ENCODE measurements at regions not wholly inside any gene's neighbourhood (a gene's known extent, or its start where the extent isn't known, plus 50 kb on each side); places are given as distances from the start of the nearest gene placed in this dataset.

DNA sequence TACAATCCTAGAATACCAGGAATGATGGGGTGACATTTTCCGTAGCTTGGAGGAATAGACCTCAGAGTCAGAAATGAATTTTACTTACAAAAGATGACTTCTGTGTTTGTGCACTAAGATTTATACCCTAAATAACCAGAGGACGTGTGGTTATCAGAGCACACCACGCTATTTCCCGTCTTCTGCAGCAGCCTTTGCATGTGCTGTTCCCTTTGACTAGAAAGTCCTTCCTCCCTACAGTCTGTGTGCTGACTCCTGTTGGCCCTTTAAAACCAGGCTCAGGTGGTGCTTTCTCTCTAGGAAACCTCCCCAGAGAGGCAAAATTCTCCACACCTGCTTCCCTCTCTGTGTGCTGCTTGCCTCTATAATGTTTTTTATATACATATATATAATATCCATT, 73.3 kb upstream of the SMNDC1 start:
- Histone ChIP-seq H3K27me3 (ENCODE audit: insufficient read depth, low read depth, low read length) (no peaks in the 10 kb centered on the region), H3K9ac (ENCODE audit: low read length) (no peak overlapping the region), H2AFZ (ENCODE audit: low read depth, low read length) (no peak overlapping the region), H3F3A (ENCODE audit: insufficient read depth, low read length, poor library complexity, severe bottlenecking) (no peaks in the 10 kb centered on the region), H3K27ac (ENCODE audit: low read length) (no peak overlapping the region), H3K36me3 (ENCODE audit: insufficient read depth, low read length) (no peaks in the 10 kb centered on the region), H3K9me2 (ENCODE audit: insufficient read depth, low read length) (no peaks in the 10 kb centered on the region), H3K4me3 (ENCODE audit: low read length) (no peak overlapping the region), H3K9me3 (ENCODE audit: low read length) (no peaks in the 10 kb centered on the region), H4K20me1 (ENCODE audit: insufficient read depth) (no peaks in the 10 kb centered on the region), H3K4me2 (ENCODE audit: low read length) (no peak overlapping the region), H3K79me2 (replicated peaks; ENCODE audit: insufficient read depth, low read length) (no peaks in the 10 kb centered on the region)
- TF ChIP-seq RAD21 (conservative IDR thresholded peaks at IDR 0.05) = no peak

DNA sequence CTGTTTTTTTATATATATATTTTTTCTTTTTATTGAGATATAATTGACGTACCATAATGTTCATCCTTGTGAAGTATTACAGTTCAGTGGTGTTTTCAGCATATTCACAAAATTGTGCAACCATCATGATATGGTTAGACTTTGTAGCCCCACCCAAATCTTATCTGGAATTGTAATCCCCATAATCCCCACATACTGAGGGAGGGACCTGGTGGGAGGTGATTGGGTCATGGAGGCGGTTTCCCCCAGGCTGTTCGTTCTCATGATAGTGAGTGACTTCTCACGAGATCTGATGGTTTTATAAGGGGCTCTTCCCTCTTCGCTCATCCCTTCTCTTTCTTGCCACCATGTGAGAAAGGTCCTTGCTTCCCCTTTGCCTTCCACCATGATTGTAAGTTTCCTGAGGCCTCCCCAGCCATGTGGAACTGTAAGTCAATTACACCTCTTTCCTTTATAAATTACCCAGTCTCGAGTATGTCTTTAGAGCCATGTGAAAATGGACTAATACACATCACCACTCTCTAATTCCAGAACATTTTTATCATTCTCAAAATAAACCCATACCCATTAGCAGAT, 73.9 kb upstream of the SMNDC1 start:
- H3K9me2 ChIP-seq (ENCODE audit: insufficient read depth, low read length) = no peaks in the 10 kb centered on the region
- no peaks in the 10 kb centered on the region for H3K79me2 ChIP-seq (replicated peaks; ENCODE audit: insufficient read depth, low read length)
- H3K4me3 ChIP-seq (ENCODE audit: low read length) = no peak overlapping the region
- TF ChIP-seq CTCF (IDR thresholded peaks at IDR 0.05; ENCODE audit: poor library complexity, severe bottlenecking) = no peak
- TF ChIP-seq POLR2AphosphoS5 (IDR thresholded peaks at IDR 0.05) = no peak
- no peak for TF ChIP-seq TAF1 (IDR thresholded peaks at IDR 0.05; ENCODE audit: low read depth)
- no peak for TF ChIP-seq EP300 (conservative IDR thresholded peaks at IDR 0.05; ENCODE audit: poor library complexity, severe bottlenecking)
- TF ChIP-seq MXI1 (conservative IDR thresholded peaks at IDR 0.05; ENCODE audit: poor library complexity, severe bottlenecking) = no peak
- no peak for TF ChIP-seq EZH2 (IDR thresholded peaks at IDR 0.05; ENCODE audit: borderline replicate concordance, insufficient read depth, low read length, poor library complexity, severe bottlenecking)
- no peak for TF ChIP-seq SMC3 (conservative IDR thresholded peaks at IDR 0.05; ENCODE audit: poor library complexity)
- TF ChIP-seq RAD21 (conservative IDR thresholded peaks at IDR 0.05) = no peak
- TF ChIP-seq, protein P1, sequence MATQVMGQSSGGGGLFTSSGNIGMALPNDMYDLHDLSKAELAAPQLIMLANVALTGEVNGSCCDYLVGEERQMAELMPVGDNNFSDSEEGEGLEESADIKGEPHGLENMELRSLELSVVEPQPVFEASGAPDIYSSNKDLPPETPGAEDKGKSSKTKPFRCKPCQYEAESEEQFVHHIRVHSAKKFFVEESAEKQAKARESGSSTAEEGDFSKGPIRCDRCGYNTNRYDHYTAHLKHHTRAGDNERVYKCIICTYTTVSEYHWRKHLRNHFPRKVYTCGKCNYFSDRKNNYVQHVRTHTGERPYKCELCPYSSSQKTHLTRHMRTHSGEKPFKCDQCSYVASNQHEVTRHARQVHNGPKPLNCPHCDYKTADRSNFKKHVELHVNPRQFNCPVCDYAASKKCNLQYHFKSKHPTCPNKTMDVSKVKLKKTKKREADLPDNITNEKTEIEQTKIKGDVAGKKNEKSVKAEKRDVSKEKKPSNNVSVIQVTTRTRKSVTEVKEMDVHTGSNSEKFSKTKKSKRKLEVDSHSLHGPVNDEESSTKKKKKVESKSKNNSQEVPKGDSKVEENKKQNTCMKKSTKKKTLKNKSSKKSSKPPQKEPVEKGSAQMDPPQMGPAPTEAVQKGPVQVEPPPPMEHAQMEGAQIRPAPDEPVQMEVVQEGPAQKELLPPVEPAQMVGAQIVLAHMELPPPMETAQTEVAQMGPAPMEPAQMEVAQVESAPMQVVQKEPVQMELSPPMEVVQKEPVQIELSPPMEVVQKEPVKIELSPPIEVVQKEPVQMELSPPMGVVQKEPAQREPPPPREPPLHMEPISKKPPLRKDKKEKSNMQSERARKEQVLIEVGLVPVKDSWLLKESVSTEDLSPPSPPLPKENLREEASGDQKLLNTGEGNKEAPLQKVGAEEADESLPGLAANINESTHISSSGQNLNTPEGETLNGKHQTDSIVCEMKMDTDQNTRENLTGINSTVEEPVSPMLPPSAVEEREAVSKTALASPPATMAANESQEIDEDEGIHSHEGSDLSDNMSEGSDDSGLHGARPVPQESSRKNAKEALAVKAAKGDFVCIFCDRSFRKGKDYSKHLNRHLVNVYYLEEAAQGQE (IDR thresholded peaks at IDR 0.05; ENCODE audit: borderline replicate concordance) = no peak
- no peak overlapping the region for H3K4me2 ChIP-seq (ENCODE audit: low read length)
- no peaks in the 10 kb centered on the region for H3F3A ChIP-seq (ENCODE audit: insufficient read depth, low read length, poor library complexity, severe bottlenecking)
- no peak overlapping the region for H2AFZ ChIP-seq (ENCODE audit: low read depth, low read length)
- H3K36me3 ChIP-seq (ENCODE audit: insufficient read depth, low read length) = no peaks in the 10 kb centered on the region
- H3K27ac ChIP-seq (ENCODE audit: low read length) = no peak overlapping the region
- H3K27me3 ChIP-seq (ENCODE audit: insufficient read depth, low read depth, low read length) = no peaks in the 10 kb centered on the region
- no peaks in the 10 kb centered on the region for H3K9me3 ChIP-seq (ENCODE audit: low read length)
- H4K20me1 ChIP-seq (ENCODE audit: insufficient read depth) = no peaks in the 10 kb centered on the region
- H3K9ac ChIP-seq (ENCODE audit: low read length) = no peak overlapping the region

GRCh38 chr10:110379831-110380230, 75.1 kb upstream of the SMNDC1 start:
- no peak overlapping the region for H3K4me3 ChIP-seq (ENCODE audit: low read length)

More at GRCh38 chr10:110379831-110380230, 75.1 kb upstream of the SMNDC1 start:
- Histone ChIP-seq H3K36me3 (ENCODE audit: insufficient read depth, low read length) (no peaks in the 10 kb centered on the region), H3K9me3 (ENCODE audit: low read length) (no peaks in the 10 kb centered on the region), H4K20me1 (ENCODE audit: insufficient read depth) (no peaks in the 10 kb centered on the region), H3K4me2 (ENCODE audit: low read length) (no peak overlapping the region), H2AFZ (ENCODE audit: low read depth, low read length) (no peak overlapping the region), H3F3A (ENCODE audit: insufficient read depth, low read length, poor library complexity, severe bottlenecking) (no peaks in the 10 kb centered on the region), H3K27ac (ENCODE audit: low read length) (no peak overlapping the region), H3K9me2 (ENCODE audit: insufficient read depth, low read length) (no peaks in the 10 kb centered on the region), H3K27me3 (ENCODE audit: insufficient read depth, low read depth, low read length) (no peaks in the 10 kb centered on the region), H3K79me2 (replicated peaks; ENCODE audit: insufficient read depth, low read length) (no peaks in the 10 kb centered on the region), H3K9ac (ENCODE audit: low read length) (no peak overlapping the region)
- TF ChIP-seq, protein P1 (IDR thresholded peaks at IDR 0.05; ENCODE audit: borderline replicate concordance) = no peak
- TF ChIP-seq EZH2 (IDR thresholded peaks at IDR 0.05; ENCODE audit: borderline replicate concordance, insufficient read depth, low read length, poor library complexity, severe bottlenecking) = no peak

Data from neural cell (in vitro differentiated cells).